Sigmoid colon (tissue), 6 donors: ENCODE measurements at regions not wholly inside any gene's neighbourhood (a gene's known extent, or its start where the extent isn't known, plus 50 kb on each side); places are given as distances from the start of the nearest gene placed in this dataset.

Source experiments
- DNase-seq: peaks from one replicate; pipeline ENCODE4 v3.0.0-alpha.2; 2019
- H3K27ac ChIP-seq, 4 donors: fragments of 200-600 bp; sonication (generic); one replicate each; pipeline ENCODE4 v1.5.1; 2016 to 2019; ENCODE audit warnings: mild to moderate bottlenecking in 1 of 4
- H3K27me3 ChIP-seq, 3 donors: fragments of 200-600 bp; sonication (generic); one replicate each; pipeline ENCODE4 v1.5.1; 2019; ENCODE audit warnings: mild to moderate bottlenecking in 1 of 3
- H3K36me3 ChIP-seq, 4 donors: fragments of 200-600 bp; sonication (generic); one replicate each; pipeline ENCODE4 v1.5.1; 2016 to 2019
- H3K4me1 ChIP-seq, 4 donors: fragments of 200-600 bp; sonication (generic); one replicate each; pipeline ENCODE4 v1.5.1; 2017 to 2019
- H3K4me3 ChIP-seq, 4 donors: fragments of 200-600 bp; sonication (generic); one replicate each; pipeline ENCODE4 v1.5.1; 2017 to 2019; ENCODE audit warnings: mild to moderate bottlenecking in 2 of 4, moderate library complexity in 1 of 4
- H3K9me3 ChIP-seq, 4 donors: fragments of 200-600 bp in 3 of 4; sonication (generic) in 3 of 4; one replicate each; pipeline versions ENCODE4 v1.5.1 to v1.6.1; 2013 to 2019
- EP300 ChIP-seq, 4 donors: sonication (generic); formaldehyde crosslinking; IDR thresholded peaks; one replicate each; pipeline ENCODE4 v1.6.1; 2017; ENCODE audit warnings: antibody characterized with exemption in 4 of 4
- POLR2A ChIP-seq, 2 donors: fragments of 450-650 bp; IDR thresholded peaks; one replicate each; pipeline ENCODE4 v1.6.1; 2016; ENCODE audit warnings: antibody characterized with exemption in 2 of 2, mild to moderate bottlenecking in 2 of 2, moderate library complexity in 2 of 2
- POLR2AphosphoS5 ChIP-seq, 4 donors: sonication (generic); formaldehyde crosslinking; IDR thresholded peaks; one replicate each; pipeline ENCODE4 v1.6.1; 2017; ENCODE audit warnings: antibody characterized with exemption in 4 of 4
- WGBS, 2 donors: extraction: QIAGEN DNeasy Blood & Tissue Kit; methylation state at CpG; one replicate each; pipeline ENCODE4 v1.1.7; 2013; 5-methylcytosine and 5-hydroxymethylcytosine counted together
- intact Hi-C: fragments of 100-400 bp; cut with DNase I; formaldehyde crosslinking; loops from one replicate; pipeline ENCODE4 v1.15.1; 2023
- TF ChIP-seq, protein P1 (sequence below), 4 experiments: fragments of 450-650 bp in 3 of 4; fragments of 200-600 bp in 1 of 4; IDR thresholded peaks; one replicate each; pipeline ENCODE4 v1.5.1; 2016 to 2019; ENCODE audit warnings: antibody characterized with exemption in 4 of 4, mild to moderate bottlenecking in 3 of 4, moderate library complexity in 2 of 4
- donor health status: healthy with polysubstance abuse.
- donor health status: healthy.

DNA sequence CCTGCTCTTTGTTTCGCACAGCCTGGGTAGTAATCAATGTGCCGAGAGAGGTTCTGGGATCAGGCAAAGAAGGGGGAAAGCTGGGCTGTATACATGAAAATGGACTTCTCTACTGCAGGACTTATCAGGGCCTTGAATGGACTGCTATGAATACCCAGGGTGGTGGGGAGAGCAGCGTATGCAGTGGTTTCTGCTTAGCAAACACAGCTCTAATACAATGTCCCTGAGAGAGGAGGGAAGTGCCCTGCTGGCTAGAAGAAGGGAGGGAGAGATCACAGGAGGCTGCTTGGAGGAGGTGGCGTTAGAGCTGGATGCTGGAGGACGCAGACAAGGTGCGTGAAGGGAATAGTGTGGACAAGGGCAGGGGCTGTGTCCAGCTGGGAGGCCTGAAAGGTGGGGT is 116.1 kb downstream of the PTPRS start:
- TF ChIP-seq POLR2AphosphoS5 (IDR thresholded peaks at IDR 0.05), result no peak
- TF ChIP-seq EP300 (IDR thresholded peaks at IDR 0.05), result no peak
- TF ChIP-seq POLR2A (IDR thresholded peaks at IDR 0.05), result no peak
- TF ChIP-seq, protein P1, sequence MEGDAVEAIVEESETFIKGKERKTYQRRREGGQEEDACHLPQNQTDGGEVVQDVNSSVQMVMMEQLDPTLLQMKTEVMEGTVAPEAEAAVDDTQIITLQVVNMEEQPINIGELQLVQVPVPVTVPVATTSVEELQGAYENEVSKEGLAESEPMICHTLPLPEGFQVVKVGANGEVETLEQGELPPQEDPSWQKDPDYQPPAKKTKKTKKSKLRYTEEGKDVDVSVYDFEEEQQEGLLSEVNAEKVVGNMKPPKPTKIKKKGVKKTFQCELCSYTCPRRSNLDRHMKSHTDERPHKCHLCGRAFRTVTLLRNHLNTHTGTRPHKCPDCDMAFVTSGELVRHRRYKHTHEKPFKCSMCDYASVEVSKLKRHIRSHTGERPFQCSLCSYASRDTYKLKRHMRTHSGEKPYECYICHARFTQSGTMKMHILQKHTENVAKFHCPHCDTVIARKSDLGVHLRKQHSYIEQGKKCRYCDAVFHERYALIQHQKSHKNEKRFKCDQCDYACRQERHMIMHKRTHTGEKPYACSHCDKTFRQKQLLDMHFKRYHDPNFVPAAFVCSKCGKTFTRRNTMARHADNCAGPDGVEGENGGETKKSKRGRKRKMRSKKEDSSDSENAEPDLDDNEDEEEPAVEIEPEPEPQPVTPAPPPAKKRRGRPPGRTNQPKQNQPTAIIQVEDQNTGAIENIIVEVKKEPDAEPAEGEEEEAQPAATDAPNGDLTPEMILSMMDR (IDR thresholded peaks at IDR 0.05), result no peak
- no peak overlapping the region for H3K27ac ChIP-seq
- intact Hi-C loops, result loop anchor here (10.0 kb wide), 1 partner anchor 350 kb away; no protein-coding TSS in a partner anchor
- WGBS, 2 donors, result 78 to 91% methylated on average over 6 of the region's 6 CpGs
- no peak overlapping the region for H3K4me3 ChIP-seq
- H3K9me3 ChIP-seq, result no peaks in the 10 kb centered on the region
- DNase-seq, result no peak
- no peaks in the 10 kb centered on the region for H3K27me3 ChIP-seq
- peaks cover 0 to 5% (median 0%) of the 10 kb centered on the region in 4 donors for H3K4me1 ChIP-seq
- peaks cover 24 to 44% (median 33%) of the 10 kb centered on the region in 4 donors for H3K36me3 ChIP-seq

DNA sequence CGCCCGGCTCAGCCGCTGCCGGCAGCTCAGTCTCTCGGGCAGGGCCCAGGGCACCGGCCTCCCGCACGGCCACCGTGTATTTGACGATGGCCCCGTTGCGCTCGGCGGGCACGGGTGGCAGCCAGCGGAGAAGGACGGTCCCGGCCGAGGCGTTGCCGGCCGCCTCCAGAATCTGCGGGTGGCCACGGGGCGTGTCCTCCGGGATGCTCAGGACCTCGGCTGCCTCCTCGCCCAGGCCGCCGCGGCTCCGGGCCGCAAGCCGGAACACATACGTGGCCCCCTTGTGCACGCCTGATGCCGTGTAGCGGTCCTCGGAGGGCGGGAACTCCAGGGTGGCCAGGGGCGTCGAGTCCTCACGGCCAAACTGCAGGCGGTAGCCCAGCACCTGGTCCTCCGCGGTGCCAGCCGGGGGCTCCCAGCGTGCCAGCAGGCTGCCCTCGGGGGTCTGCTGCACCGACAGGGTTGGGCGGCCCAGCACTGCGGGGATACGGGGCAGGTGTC is 117.7 kb downstream of the PTPRS start:
- no peak for DNase-seq
- Histone ChIP-seq H3K9me3 (no peaks in the 10 kb centered on the region), H3K4me3 (no peak overlapping the region), H3K36me3 (peaks cover 39 to 60% (median 48%) of the 10 kb centered on the region in 4 donors), H3K4me1 (no peaks in the 10 kb centered on the region), H3K27me3 (no peaks in the 10 kb centered on the region), H3K27ac (no peak overlapping the region)
- intact Hi-C loops, result loop anchor here (10.0 kb wide), 1 partner anchor 352 kb away; no protein-coding TSS in a partner anchor
- WGBS, 2 donors, result 95 to 97% methylated on average over 53 of the region's 53 CpGs
- no peak for TF ChIP-seq EP300 (IDR thresholded peaks at IDR 0.05)
- no peak for TF ChIP-seq POLR2A (IDR thresholded peaks at IDR 0.05)
- TF ChIP-seq POLR2AphosphoS5 (IDR thresholded peaks at IDR 0.05), result no peak
- TF ChIP-seq, protein P1 (IDR thresholded peaks at IDR 0.05), result no peak

DNA sequence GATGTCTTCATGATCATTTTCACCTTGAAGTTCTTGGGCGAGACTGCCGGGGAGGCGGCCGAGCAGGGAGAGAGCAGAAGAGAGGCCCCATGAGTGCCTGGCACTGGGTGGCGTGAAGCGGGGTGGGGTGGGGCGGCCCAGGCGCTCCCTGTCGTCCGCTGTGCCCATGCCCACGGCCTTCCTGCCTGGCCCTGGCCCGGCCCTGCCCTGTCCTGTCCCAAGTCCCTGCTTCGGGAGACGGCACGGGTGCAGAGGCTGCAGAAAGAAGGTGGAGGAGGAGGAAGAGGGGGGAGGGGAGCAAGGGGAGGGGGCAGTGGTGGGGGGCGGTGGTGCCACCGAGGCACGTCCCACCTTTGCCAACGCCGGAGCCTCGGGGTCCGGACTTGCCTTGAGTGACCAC is 118.4 kb downstream of the PTPRS start:
- Histone ChIP-seq H3K27me3 (no peaks in the 10 kb centered on the region), H3K27ac (no peak overlapping the region), H3K4me3 (no peak overlapping the region), H3K36me3 (peaks cover 43 to 67% (median 55%) of the 10 kb centered on the region in 4 donors), H3K9me3 (no peaks in the 10 kb centered on the region), H3K4me1 (no peaks in the 10 kb centered on the region)
- TF ChIP-seq POLR2A (IDR thresholded peaks at IDR 0.05), result no peak
- no peak for TF ChIP-seq POLR2AphosphoS5 (IDR thresholded peaks at IDR 0.05)
- TF ChIP-seq EP300 (IDR thresholded peaks at IDR 0.05), result no peak
- TF ChIP-seq, protein P1 (IDR thresholded peaks at IDR 0.05), result no peak
- intact Hi-C loops, result loop anchor here (10.0 kb wide), 1 partner anchor 353 kb away; no protein-coding TSS in a partner anchor
- DNase-seq, result no peak
- WGBS, 2 donors, result 86 to 95% methylated on average over 22 of the region's 22 CpGs

DNA sequence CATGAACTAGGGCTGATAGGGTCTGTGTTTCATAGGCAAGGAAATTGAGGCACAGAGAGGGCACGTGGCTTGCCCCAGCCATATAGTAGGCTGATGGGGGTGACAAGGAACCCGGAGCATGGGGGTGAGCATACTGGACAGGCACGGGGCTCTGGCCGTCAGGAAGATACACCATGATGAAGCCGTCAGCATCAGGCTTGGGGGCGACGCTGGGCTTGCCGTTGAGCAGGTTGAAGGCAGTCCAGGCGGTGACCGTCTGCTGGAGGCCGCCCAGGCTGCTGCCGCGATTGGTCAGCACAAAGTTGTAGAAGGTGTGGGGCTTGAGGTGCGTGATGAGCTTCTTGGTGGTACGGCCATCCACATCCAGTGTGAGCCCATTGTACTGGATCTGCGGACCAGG is 119.7 kb downstream of the PTPRS start:
- peaks cover 55 to 80% (median 67%) of the 10 kb centered on the region in 4 donors for H3K36me3 ChIP-seq

More for the DNA sequence above, 119.7 kb downstream of the PTPRS start:
- Histone ChIP-seq H3K4me3 (no peak overlapping the region), H3K27me3 (no peaks in the 10 kb centered on the region), H3K4me1 (no peaks in the 10 kb centered on the region), H3K27ac (no peak overlapping the region), H3K9me3 (no peaks in the 10 kb centered on the region)
- TF ChIP-seq POLR2AphosphoS5 (IDR thresholded peaks at IDR 0.05) (no peak), POLR2A (IDR thresholded peaks at IDR 0.05) (no peak), EP300 (IDR thresholded peaks at IDR 0.05) (no peak)
- TF ChIP-seq, protein P1 (IDR thresholded peaks at IDR 0.05), result no peak
- intact Hi-C loops, result loop anchor here (10.0 kb wide), 1 partner anchor 354 kb away; no protein-coding TSS in a partner anchor
- no peak for DNase-seq
- 93 to 95% methylated on average over 16 of the region's 16 CpGs for WGBS, 2 donors
